Astrocyte of the cerebellum (primary cell): ENCODE measurements at regions not wholly inside any gene's neighbourhood (a gene's known extent, or its start where the extent isn't known, plus 50 kb on each side); places are given as distances from the start of the nearest gene placed in this dataset.
"Not testable (repeated sequence)": the region's sequence is repeated elsewhere in the genome, so short reads cannot be mapped to it uniquely, and the experiment has no call there.

Experiments used
- DNase-seq: peaks from one replicate; pipeline ENCODE4 v3.0.0-alpha.2; 2011; ENCODE audit warnings: low read depth
- H3K4me3 ChIP-seq: 2 replicates; pipeline ENCODE4 v1.5.1; 2011; ENCODE audit warnings: mild to moderate bottlenecking, low read depth, low read length, moderate library complexity
- in situ Hi-C: cut with HindIII; loops from 2 replicates; pipeline ENCODE4 v1.10.0; 2017; ENCODE audit warnings: low sequenced_read_pairs
- TF ChIP-seq, protein P1 (sequence below): IDR thresholded peaks from 2 replicates; pipeline ENCODE4 v1.5.1; 2012; ENCODE audit warnings: low read length, low read depth, moderate library complexity, mild to moderate bottlenecking; ENCODE audit errors: missing control alignments

DNA sequence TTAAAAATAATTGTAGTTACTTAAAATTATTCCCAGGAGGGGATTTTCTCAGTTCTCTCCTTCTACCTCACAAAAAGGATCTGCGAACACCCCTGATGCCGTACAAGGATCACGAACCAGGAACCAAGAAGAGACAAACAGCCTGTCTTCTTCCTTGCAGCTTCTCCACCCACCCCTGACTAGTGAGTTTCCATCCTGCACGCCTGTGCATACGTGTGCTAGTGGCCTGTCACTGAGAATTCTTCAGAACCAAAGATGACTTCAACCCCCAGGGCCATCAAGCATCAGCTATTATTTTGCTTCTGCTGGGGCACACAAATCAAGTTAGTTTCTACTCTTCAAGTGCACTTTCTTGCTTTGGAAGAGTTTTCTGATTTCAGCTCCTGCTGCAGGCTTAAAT is 175.5 kb upstream of the KLF6 start:
- in situ Hi-C loops, result no loop called here
- TF ChIP-seq, protein P1, sequence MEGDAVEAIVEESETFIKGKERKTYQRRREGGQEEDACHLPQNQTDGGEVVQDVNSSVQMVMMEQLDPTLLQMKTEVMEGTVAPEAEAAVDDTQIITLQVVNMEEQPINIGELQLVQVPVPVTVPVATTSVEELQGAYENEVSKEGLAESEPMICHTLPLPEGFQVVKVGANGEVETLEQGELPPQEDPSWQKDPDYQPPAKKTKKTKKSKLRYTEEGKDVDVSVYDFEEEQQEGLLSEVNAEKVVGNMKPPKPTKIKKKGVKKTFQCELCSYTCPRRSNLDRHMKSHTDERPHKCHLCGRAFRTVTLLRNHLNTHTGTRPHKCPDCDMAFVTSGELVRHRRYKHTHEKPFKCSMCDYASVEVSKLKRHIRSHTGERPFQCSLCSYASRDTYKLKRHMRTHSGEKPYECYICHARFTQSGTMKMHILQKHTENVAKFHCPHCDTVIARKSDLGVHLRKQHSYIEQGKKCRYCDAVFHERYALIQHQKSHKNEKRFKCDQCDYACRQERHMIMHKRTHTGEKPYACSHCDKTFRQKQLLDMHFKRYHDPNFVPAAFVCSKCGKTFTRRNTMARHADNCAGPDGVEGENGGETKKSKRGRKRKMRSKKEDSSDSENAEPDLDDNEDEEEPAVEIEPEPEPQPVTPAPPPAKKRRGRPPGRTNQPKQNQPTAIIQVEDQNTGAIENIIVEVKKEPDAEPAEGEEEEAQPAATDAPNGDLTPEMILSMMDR, result no peak
- no peak for DNase-seq
- H3K4me3 ChIP-seq, result no peak overlapping the region

DNA sequence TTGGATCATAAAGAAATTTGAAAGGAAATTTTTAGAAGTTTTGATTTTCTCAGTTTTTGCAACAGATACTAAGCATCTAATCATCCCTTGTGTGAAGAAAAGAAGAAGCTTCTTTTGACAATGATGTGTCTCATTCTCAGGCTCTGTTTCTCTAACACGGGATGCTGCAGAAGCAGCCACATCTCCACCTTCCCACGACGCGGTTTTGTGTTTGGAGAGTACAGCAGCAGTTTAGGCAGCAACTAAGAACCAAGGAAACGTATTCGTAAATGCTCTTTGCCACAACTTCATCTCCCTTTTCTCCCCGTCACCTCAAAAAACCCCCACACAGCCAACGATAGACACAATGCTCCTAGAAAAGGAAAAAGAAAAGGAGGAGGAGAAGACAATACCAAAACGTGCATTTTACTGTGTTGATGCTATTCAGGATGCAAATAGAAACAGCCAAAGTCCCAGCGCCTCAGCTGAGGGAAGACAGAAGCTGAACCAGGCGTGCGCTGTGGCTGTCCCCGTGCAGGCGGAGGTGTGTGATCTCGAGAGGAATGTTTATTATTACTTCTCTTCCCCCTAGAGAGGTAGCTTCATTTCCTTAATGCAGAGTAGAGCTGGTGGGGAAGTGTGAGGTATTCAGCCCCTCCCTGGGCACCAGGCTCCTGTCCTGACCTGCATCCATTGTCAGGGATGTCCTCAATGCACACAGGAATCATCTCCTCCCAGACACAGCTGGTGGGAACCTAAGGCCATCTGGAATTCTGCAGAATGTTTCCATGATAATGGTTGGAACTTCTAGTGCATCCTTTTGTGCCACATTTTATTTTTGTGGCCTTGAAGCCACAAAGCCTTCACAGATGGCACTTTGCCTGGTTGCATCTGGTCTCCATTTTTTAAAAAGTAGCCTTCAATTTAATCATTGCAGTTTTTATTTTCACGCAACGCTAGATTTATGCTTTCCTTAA is 174.6 kb upstream of the KLF6 start:
- in situ Hi-C loops, result no loop called here

GRCh38 chr10:3958472-3958996 is 173.5 kb upstream of the KLF6 start:
- TF ChIP-seq, protein P1, result no peak
- DNase-seq, result no peak
- in situ Hi-C loops, result no loop called here
- H3K4me3 ChIP-seq, result no peak overlapping the region

More for the DNA sequence above, 174.6 kb upstream of the KLF6 start:
- DNase-seq, result no peak
- TF ChIP-seq, protein P1, result no peak
- H3K4me3 ChIP-seq, result no peak overlapping the region

GRCh38 chr10:3955955-3956617 is 171.1 kb upstream of the KLF6 start:
- in situ Hi-C loops, result no loop called here
- no peak overlapping the region for H3K4me3 ChIP-seq
- no peak for DNase-seq
- TF ChIP-seq, protein P1, result no peak

GRCh38 chr10:3955493-3955892 is 170.5 kb upstream of the KLF6 start:
- in situ Hi-C loops, result no loop called here
- H3K4me3 ChIP-seq, result no peak overlapping the region
- TF ChIP-seq, protein P1, result peak; percentile 5
- DNase-seq, result peak; percentile 55

GRCh38 chr10:3954615-3955014 is 169.6 kb upstream of the KLF6 start:
- H3K4me3 ChIP-seq, result no peak overlapping the region
- no peak for DNase-seq
- TF ChIP-seq, protein P1, result no peak
- in situ Hi-C loops, result no loop called here

DNA sequence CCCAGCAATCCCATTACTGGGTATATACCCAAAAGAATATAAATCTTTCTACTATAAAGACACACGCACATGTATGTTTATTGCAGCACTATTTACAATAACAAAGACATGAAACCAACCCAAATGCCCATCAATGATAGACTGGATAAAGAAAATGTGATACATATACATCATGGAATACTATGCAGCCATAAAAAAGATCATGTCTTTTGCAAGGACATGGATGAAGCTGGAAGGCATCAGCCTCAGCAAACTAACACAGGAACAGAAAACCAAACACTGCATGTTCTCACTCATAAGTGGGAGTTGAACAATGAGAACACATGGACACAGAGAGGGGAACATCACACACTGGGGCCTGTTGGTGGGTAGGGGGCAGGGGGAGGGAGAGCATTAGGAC is 169.0 kb upstream of the KLF6 start:
- H3K4me3 ChIP-seq, in situ Hi-C loops, DNase-seq: not testable (repeated sequence)
